ENCODE measurements at regions not wholly inside any gene's neighbourhood (a gene's known extent, or its start where the extent isn't known, plus 50 kb on each side); places are given as distances from the start of the nearest gene placed in this dataset.

GRCh38 chr13:79660361-79660760, 179.4 kb downstream of the NDFIP2 start:
- TF ChIP-seq EZH2 (IDR thresholded peaks at IDR 0.05; ENCODE audit: low read depth, unreplicated experiment) (no peak), CTCF (conservative IDR thresholded peaks at IDR 0.05; ENCODE audit: low read depth in 2 of 2) (no peak), POLR2AphosphoS5 (IDR thresholded peaks at IDR 0.05; ENCODE audit: low read depth) (no peak), EZH2phosphoT487 (IDR thresholded peaks at IDR 0.05; ENCODE audit: unreplicated experiment) (no peak), REST (IDR thresholded peaks at IDR 0.05; ENCODE audit: unreplicated experiment) (no peak), JUNB (IDR thresholded peaks at IDR 0.05; ENCODE audit: unreplicated experiment) (no peak), CREB1 (CRISPR knock-in tag; IDR thresholded peaks at IDR 0.05; ENCODE audit: low read depth) (no peak), ETS1 (IDR thresholded peaks at IDR 0.05) (no peak), ZNF114 (CRISPR knock-in tag; IDR thresholded peaks at IDR 0.05) (no peak), ZNF462 (CRISPR knock-in tag; IDR thresholded peaks at IDR 0.05) (no peak), STAT1 (IDR thresholded peaks at IDR 0.05; ENCODE audit: unreplicated experiment) (no peak), NANOG (IDR thresholded peaks at IDR 0.05; ENCODE audit: borderline replicate concordance) (no peak)

Measured in GM23338 (cell line).